Trophoblast cell (in vitro differentiated cells and primary cell): ENCODE measurements at regions not wholly inside any gene's neighbourhood (a gene's known extent, or its start where the extent isn't known, plus 50 kb on each side); places are given as distances from the start of the nearest gene placed in this dataset.
"Not testable (repeated sequence)": the region's sequence is repeated elsewhere in the genome, so short reads cannot be mapped to it uniquely, and the experiment has no call there.

Experiments used
- DNase-seq, 2 donors: peaks; one replicate each; pipeline ENCODE4 v3.0.0-alpha.2; 2016
- H2AFZ ChIP-seq: 2 replicates; pipeline ENCODE4 v1.6.1; 2013; ENCODE audit warnings: low read length, moderate library complexity, mild to moderate bottlenecking; ENCODE audit not compliant: insufficient read depth, poor library complexity
- H2AK5ac ChIP-seq: 2 replicates; pipeline ENCODE4 v1.6.1; 2013; ENCODE audit warnings: mild to moderate bottlenecking, low read length
- H2BK120ac ChIP-seq: 2 replicates; pipeline ENCODE4 v1.6.1; 2013; ENCODE audit warnings: low read length, mild to moderate bottlenecking, moderate library complexity; ENCODE audit not compliant: insufficient read depth, poor library complexity
- H2BK12ac ChIP-seq: 2 replicates; pipeline ENCODE4 v1.6.1; 2013; ENCODE audit warnings: mild to moderate bottlenecking, low read length, moderate library complexity
- H2BK5ac ChIP-seq: 2 replicates; pipeline ENCODE4 v1.6.1; 2013; ENCODE audit warnings: low read length, low read depth, moderate library complexity, mild to moderate bottlenecking; ENCODE audit not compliant: poor library complexity
- H3K14ac ChIP-seq: 2 replicates; pipeline ENCODE4 v1.6.1; 2013; ENCODE audit warnings: mild to moderate bottlenecking, low read length
- H3K18ac ChIP-seq: 2 replicates; pipeline ENCODE4 v1.6.1; 2013; ENCODE audit warnings: mild to moderate bottlenecking, low read length
- H3K23ac ChIP-seq: 2 replicates; pipeline ENCODE4 v1.6.1; 2013; ENCODE audit warnings: low read length
- H3K27ac ChIP-seq: 2 replicates; pipeline ENCODE4 v1.5.1; 2013; ENCODE audit warnings: low read depth, mild to moderate bottlenecking, inconsistent platforms, low read length, moderate library complexity
- H3K27me3 ChIP-seq: 2 replicates; pipeline ENCODE4 v1.6.1; 2013; ENCODE audit warnings: inconsistent platforms, mild to moderate bottlenecking, low read length, moderate library complexity; ENCODE audit not compliant: insufficient read depth
- H3K36me3 ChIP-seq, 2 experiments: 1 replicate in 1 of 2; 2 replicates in 1 of 2; pipeline ENCODE4 v1.6.1; 2013; ENCODE audit warnings: low read length in 2 of 2, mild to moderate bottlenecking in 2 of 2, moderate library complexity in 1 of 2; ENCODE audit not compliant: insufficient read depth in 2 of 2, control insufficient read depth in 1 of 2
- H3K4ac ChIP-seq: 2 replicates; pipeline ENCODE4 v1.6.1; 2013; ENCODE audit warnings: low read depth, mild to moderate bottlenecking, low read length, moderate library complexity
- H3K4me1 ChIP-seq, 2 experiments: 1 replicate in 1 of 2; 2 replicates in 1 of 2; pipeline ENCODE4 v1.6.1; 2013; ENCODE audit warnings: low read length in 2 of 2, mild to moderate bottlenecking in 2 of 2, moderate library complexity in 1 of 2; ENCODE audit not compliant: insufficient read depth in 2 of 2, control insufficient read depth in 1 of 2
- H3K4me2 ChIP-seq: 2 replicates; pipeline ENCODE4 v1.6.1; 2013; ENCODE audit warnings: inconsistent platforms, mild to moderate bottlenecking, low read length, moderate library complexity
- H3K4me3 ChIP-seq: 2 replicates; pipeline ENCODE4 v1.5.1; 2013; ENCODE audit warnings: mild to moderate bottlenecking, low read depth, low read length, inconsistent platforms
- H3K79me1 ChIP-seq: one replicate; pipeline ENCODE4 v1.6.1; 2013; ENCODE audit warnings: low read length
- H3K79me2 ChIP-seq: 2 replicates; pipeline ENCODE4 v1.6.1; 2013; ENCODE audit warnings: low read length, mild to moderate bottlenecking; ENCODE audit not compliant: control insufficient read depth, insufficient read depth, poor library complexity
- H3K9ac ChIP-seq: 2 replicates; pipeline ENCODE4 v1.6.1; 2013; ENCODE audit warnings: mild to moderate bottlenecking, low read length
- H3K9me3 ChIP-seq: 2 replicates; pipeline ENCODE4 v1.6.1; 2013; ENCODE audit warnings: low read depth, mild to moderate bottlenecking, control low read depth, inconsistent platforms, low read length; ENCODE audit not compliant: insufficient read depth
- H4K12ac ChIP-seq: 2 replicates; pipeline ENCODE4 v1.6.1; 2013; ENCODE audit warnings: low read depth, mild to moderate bottlenecking, low read length, moderate library complexity
- H4K8ac ChIP-seq: 2 replicates; pipeline ENCODE4 v1.6.1; 2013; ENCODE audit warnings: low read depth, mild to moderate bottlenecking, low read length, moderate library complexity
- H4K91ac ChIP-seq: one replicate; pipeline ENCODE4 v1.6.1; 2013; ENCODE audit warnings: low read depth, mild to moderate bottlenecking, low read length, moderate library complexity
- WGBS: extraction: QIAGEN DNeasy Blood & Tissue Kit; methylation state at CpG from one replicate; pipeline ENCODE4 v1.1.7; 2013; ENCODE audit warnings: missing lambda C conversion rate; ENCODE audit not compliant: insufficient read length, insufficient coverage; ENCODE audit errors: extremely low coverage; 5-methylcytosine and 5-hydroxymethylcytosine counted together

DNA sequence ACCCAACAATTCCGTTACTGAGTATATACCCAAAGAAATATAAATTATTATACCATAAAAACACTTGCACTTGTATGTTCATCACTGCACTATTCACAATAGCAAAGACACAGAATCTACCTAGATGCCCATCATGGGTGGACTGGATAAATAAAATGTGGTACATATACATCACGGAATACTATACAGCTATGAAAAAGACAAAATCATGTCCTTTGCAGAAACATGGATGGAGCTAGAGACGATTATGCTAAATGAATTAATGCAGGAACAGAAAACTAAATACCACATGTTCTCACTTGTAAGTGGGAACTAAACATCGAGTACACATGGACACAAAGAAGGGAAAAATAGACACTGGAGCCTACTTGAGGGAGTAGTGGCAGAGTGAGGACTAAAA, 185.3 kb downstream of the PYDC2 start:
- peaks cover 6% of the 10 kb centered on the region for H3K9me3 ChIP-seq
- DNase-seq: no peak
- no peak overlapping the region for H3K18ac ChIP-seq
- WGBS: no CpG with 5 or more reads among the region's 4 CpGs
- H4K8ac ChIP-seq: no peak overlapping the region
- H2AFZ ChIP-seq: no peak overlapping the region
- H3K23ac ChIP-seq: no peak overlapping the region
- no peak overlapping the region for H3K4me2 ChIP-seq
- H2BK120ac ChIP-seq: no peak overlapping the region
- no peaks in the 10 kb centered on the region for H3K27me3 ChIP-seq
- no peak overlapping the region for H3K4ac ChIP-seq
- no peak overlapping the region for H2BK12ac ChIP-seq
- no peak overlapping the region for H3K9ac ChIP-seq
- H2AK5ac ChIP-seq: no peak overlapping the region
- H2BK5ac ChIP-seq: no peak overlapping the region
- H3K14ac ChIP-seq: no peak overlapping the region
- H3K36me3 ChIP-seq: no peaks in the 10 kb centered on the region
- H4K91ac ChIP-seq: no peak overlapping the region
- no peak overlapping the region for H3K4me3 ChIP-seq
- no peak overlapping the region for H4K12ac ChIP-seq
- H3K4me1 ChIP-seq: no peaks in the 10 kb centered on the region
- no peak overlapping the region for H3K27ac ChIP-seq
- no peaks in the 10 kb centered on the region for H3K79me2 ChIP-seq
- H3K79me1 ChIP-seq: no peaks in the 10 kb centered on the region

DNA sequence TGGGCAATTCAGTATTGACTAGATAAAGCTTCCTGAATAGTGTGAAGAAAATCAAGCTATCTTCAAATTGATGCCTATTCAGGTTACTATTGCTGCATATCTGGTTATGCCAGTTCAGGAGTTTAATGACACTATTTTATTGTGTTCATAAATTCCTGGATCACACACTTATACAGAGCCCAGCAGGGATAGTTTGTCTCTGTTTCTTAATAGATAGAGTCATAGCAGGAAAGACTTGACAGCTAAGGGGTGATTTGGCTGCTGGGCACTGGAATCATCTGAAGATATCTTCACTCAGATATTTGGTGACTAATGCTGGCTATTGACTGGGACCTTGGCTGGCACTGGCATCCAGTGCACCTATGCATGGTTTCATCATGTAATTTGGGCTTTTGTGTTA, 187.8 kb downstream of the PYDC2 start:
- Histone ChIP-seq H3K79me1 (no peaks in the 10 kb centered on the region), H4K91ac (no peak overlapping the region), H3K79me2 (no peaks in the 10 kb centered on the region), H4K12ac (no peak overlapping the region), H2AFZ (no peak overlapping the region), H2AK5ac (no peak overlapping the region), H3K4me2 (no peak overlapping the region), H3K9me3 (peaks cover 5% of the 10 kb centered on the region), H3K4ac (no peak overlapping the region), H3K4me1 (no peaks in the 10 kb centered on the region), H2BK120ac (no peak overlapping the region), H3K18ac (no peak overlapping the region), H3K27ac (no peak overlapping the region), H2BK5ac (no peak overlapping the region), H2BK12ac (no peak overlapping the region), H3K14ac (no peak overlapping the region), H3K36me3 (no peaks in the 10 kb centered on the region), H3K9ac (no peak overlapping the region), H3K27me3 (no peaks in the 10 kb centered on the region), H3K23ac (no peak overlapping the region), H3K4me3 (no peak overlapping the region), H4K8ac (no peak overlapping the region)
- DNase-seq: no peak

DNA sequence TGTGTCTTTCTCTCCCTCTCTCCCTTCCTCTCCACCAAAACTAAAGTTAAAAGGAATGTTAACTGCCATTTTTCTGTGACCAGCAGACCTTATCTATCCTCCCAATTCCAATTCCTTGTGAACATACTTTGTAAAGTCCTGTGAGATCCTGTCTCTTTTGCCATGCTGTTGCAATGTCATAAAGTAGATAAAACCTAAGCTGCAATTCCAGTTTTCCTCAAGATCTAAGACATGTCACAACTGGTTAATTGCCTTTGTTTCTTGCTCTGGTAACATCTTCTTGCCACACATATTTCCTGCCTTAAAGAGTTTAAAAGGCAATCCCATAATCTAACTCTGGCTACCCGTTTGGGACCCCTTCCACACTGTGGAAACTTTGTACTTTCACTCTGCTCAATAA, 188.7 kb downstream of the PYDC2 start:
- no peak overlapping the region for H4K8ac ChIP-seq
- no CpG with 5 or more reads among the region's 1 CpG for WGBS

DNA sequence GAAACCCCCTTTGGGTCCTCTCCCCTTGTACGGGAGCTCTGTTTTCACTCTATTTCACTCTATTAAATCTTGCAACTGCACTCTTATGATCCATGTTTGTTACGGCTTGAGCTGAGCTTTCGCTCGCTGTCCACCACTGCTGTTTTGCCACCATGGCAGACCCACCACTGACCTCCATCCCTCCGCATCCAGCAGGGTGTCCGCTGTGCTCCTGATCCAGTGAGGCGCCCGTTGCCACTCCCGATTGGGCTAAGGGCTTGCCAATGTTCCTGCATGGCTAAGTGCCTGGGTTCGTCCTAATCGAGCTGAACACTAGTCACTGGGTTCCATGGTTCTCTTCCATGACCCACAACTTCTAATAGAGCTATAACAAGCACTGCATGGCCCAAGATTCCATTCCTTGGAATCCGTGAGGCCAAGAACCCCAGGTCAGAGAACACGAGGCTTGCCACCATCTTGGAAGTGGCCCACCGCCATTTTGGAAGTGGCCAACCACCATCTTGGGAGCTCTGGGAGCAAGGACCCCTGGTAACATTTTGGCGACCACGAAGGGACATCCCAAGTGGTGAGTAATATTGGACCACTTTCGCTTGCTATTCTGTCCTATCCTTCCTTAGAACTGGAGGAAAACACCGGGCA, 197.9 kb downstream of the PYDC2 start:
- not testable (repeated sequence) for H4K8ac ChIP-seq, H2AK5ac ChIP-seq, H3K27ac ChIP-seq, H3K9ac ChIP-seq, H3K4me1 ChIP-seq, H3K79me2 ChIP-seq, H2BK12ac ChIP-seq, H3K4ac ChIP-seq, H3K79me1 ChIP-seq, H3K4me2 ChIP-seq, H3K23ac ChIP-seq, H4K91ac ChIP-seq, H2BK120ac ChIP-seq, H2AFZ ChIP-seq, H3K36me3 ChIP-seq, H3K4me3 ChIP-seq, H3K18ac ChIP-seq, DNase-seq, H4K12ac ChIP-seq, H2BK5ac ChIP-seq, H3K14ac ChIP-seq, H3K27me3 ChIP-seq, H3K9me3 ChIP-seq
- WGBS: no CpG with 5 or more reads among the region's 18 CpGs

More for the DNA sequence above, 188.7 kb downstream of the PYDC2 start:
- no peak overlapping the region for H3K9ac ChIP-seq
- no peak overlapping the region for H2AFZ ChIP-seq
- no peak overlapping the region for H2AK5ac ChIP-seq
- peak; percentile 12 to 65 for DNase-seq
- no peak overlapping the region for H2BK12ac ChIP-seq
- no peak overlapping the region for H3K4me2 ChIP-seq
- H3K14ac ChIP-seq: no peak overlapping the region
- no peaks in the 10 kb centered on the region for H3K36me3 ChIP-seq
- peaks cover 5% of the 10 kb centered on the region for H3K9me3 ChIP-seq
- H3K79me1 ChIP-seq: no peaks in the 10 kb centered on the region
- H3K4me1 ChIP-seq: no peaks in the 10 kb centered on the region
- no peak overlapping the region for H4K12ac ChIP-seq
- H2BK120ac ChIP-seq: no peak overlapping the region
- no peak overlapping the region for H4K91ac ChIP-seq
- H3K4ac ChIP-seq: no peak overlapping the region
- H3K27ac ChIP-seq: no peak overlapping the region
- no peaks in the 10 kb centered on the region for H3K79me2 ChIP-seq
- no peak overlapping the region for H3K4me3 ChIP-seq
- H3K18ac ChIP-seq: no peak overlapping the region
- H3K27me3 ChIP-seq: no peaks in the 10 kb centered on the region
- no peak overlapping the region for H3K23ac ChIP-seq
- no peak overlapping the region for H2BK5ac ChIP-seq
